NCI-H187 (cell line): ENCODE measurements at regions not wholly inside any gene's neighbourhood (a gene's known extent, or its start where the extent isn't known, plus 50 kb on each side); places are given as distances from the start of the nearest gene placed in this dataset.

Experiments used
- DNase-seq, 2 experiments: peaks; one replicate each; lab custom pipeline; 2025; lab: John Stamatoyannopoulos, UW

GRCh38 chr3:194738254-194739093 is 52.8 kb downstream of the FAM43A start:
- no peak for DNase-seq

- no peak for DNase-seq
Measured at GRCh38 chr3:194739498-194740284, 54.0 kb downstream of the FAM43A start.

GRCh38 chr3:194740859-194741491 is 55.3 kb downstream of the FAM43A start:
- no peak for DNase-seq

GRCh38 chr3:194741916-194742315 is 56.2 kb downstream of the FAM43A start:
- no peak for DNase-seq

GRCh38 chr3:194744826-194745225 is 59.1 kb downstream of the FAM43A start:
- DNase-seq: no peak

- no peak for DNase-seq
Measured at GRCh38 chr3:194745422-194746184, 59.9 kb downstream of the FAM43A start.

GRCh38 chr3:194748225-194748624 is 62.5 kb downstream of the FAM43A start:
- no peak for DNase-seq

GRCh38 chr3:194749631-194750490 is 64.2 kb downstream of the FAM43A start:
- DNase-seq: no peak

- no peak for DNase-seq
Measured at GRCh38 chr3:194750491-194750828, 64.8 kb downstream of the FAM43A start.

GRCh38 chr3:194755671-194756459 is 70.2 kb downstream of the FAM43A start:
- no peak for DNase-seq

- no peak for DNase-seq
Measured at GRCh38 chr3:194756460-194756779, 70.7 kb downstream of the FAM43A start.

- DNase-seq: no peak
Measured at GRCh38 chr3:194756791-194757325, 71.2 kb downstream of the FAM43A start.

GRCh38 chr3:194757647-194758061 is 72.0 kb downstream of the FAM43A start:
- no peak for DNase-seq

- DNase-seq: no peak
Measured at GRCh38 chr3:194758716-194759115, 73.0 kb downstream of the FAM43A start.

GRCh38 chr3:194760494-194761137 is 74.9 kb downstream of the FAM43A start:
- no peak for DNase-seq

GRCh38 chr3:194761384-194761783 is 75.7 kb downstream of the FAM43A start:
- DNase-seq: peak in 1 of 2 experiments; percentile 44

GRCh38 chr3:194766845-194767244 is 81.2 kb downstream of the FAM43A start:
- no peak for DNase-seq

GRCh38 chr3:194767446-194768207 is 81.9 kb downstream of the FAM43A start:
- no peak for DNase-seq

- no peak for DNase-seq
Measured at GRCh38 chr3:194768586-194768985, 82.9 kb downstream of the FAM43A start.
